K562 (cell line): ENCODE measurements at regions not wholly inside any gene's neighbourhood (a gene's known extent, or its start where the extent isn't known, plus 50 kb on each side); places are given as distances from the start of the nearest gene placed in this dataset.

ENCODE experiments used
- ATAC-seq: fragments of 200-7000 bp; cut with Tn5 transposase; 3 replicates; pipeline ENCODE4 v1.9.1; 2020; ENCODE audit warnings: moderate library complexity
- BruUV-seq: library from RNA; stranded (reverse); fragments of 400-500 nt; replicated peaks from 2 replicates; lab custom pipeline; 2021; lab: Mats Ljungman, UMichigan
- CTCF ChIA-PET: fragments of 300-600 bp; formaldehyde crosslinking; extraction: SDS; loops from one replicate; lab custom pipeline; 2021; ENCODE audit warnings: low intra/inter-chr PET ratio; lab: Yijun Ruan, JAX
- POLR2A ChIA-PET: fragments of 300-600, 350-650 bp; sonication (Branson Sonifier 250); formaldehyde crosslinking; extraction: SDS; loops from one replicate; lab custom pipeline; 2021; ENCODE audit warnings: antibody characterized with exemption, inconsistent platforms; lab: Yijun Ruan, JAX
- DNase-seq, 4 experiments: peaks; one replicate each; pipeline versions ENCODE4 v3.0.0 to v3.0.0-alpha.2; 2011 to 2018; ENCODE audit warnings: low spot score in 3 of 4, mixed read lengths in 3 of 4; ENCODE audit errors: extremely low read depth in 1 of 4
- FAIRE-seq: peaks from 2 replicates; lab custom pipeline; 2011; peaks lifted over from hg19 to GRCh38; lab: Jason Lieb, UNC
- H2AFZ ChIP-seq: 2 replicates; pipeline ENCODE4 v1.6.0; 2011; ENCODE audit warnings: low read depth, low read length, control low read depth, inconsistent platforms
- H3K27ac ChIP-seq: fragments of 200-600 bp; 3 replicates; pipeline ENCODE4 v1.8.0; 2011; ENCODE audit warnings: low read depth, mild to moderate bottlenecking, control low read depth, inconsistent platforms, low read length, moderate library complexity, mixed read lengths; ENCODE audit errors: extremely low read depth
- H3K27me3 ChIP-seq, 2 experiments: fragments of 300-600 bp in 1 of 2; 2 replicates in 1 of 2; 3 replicates in 1 of 2; pipeline versions ENCODE4 v1.6.0 to v1.8.0; 2011; ENCODE audit warnings: inconsistent platforms in 2 of 2, low read length in 2 of 2, mild to moderate bottlenecking in 1 of 2, mixed read lengths in 1 of 2, moderate library complexity in 1 of 2; ENCODE audit not compliant: control insufficient read depth in 2 of 2, insufficient read depth in 2 of 2
- H3K36me3 ChIP-seq: fragments of 300-600 bp; 3 replicates; pipeline ENCODE4 v1.8.0; 2011; ENCODE audit warnings: mild to moderate bottlenecking, low read length, inconsistent platforms; ENCODE audit not compliant: control insufficient read depth, insufficient read depth
- H3K4me1 ChIP-seq, 2 experiments: fragments of 200-600 bp in 1 of 2; replicated peaks in 1 of 2; 2 replicates in 1 of 2; 3 replicates in 1 of 2; pipeline versions ENCODE4 v1.5.1 to v1.8.0; 2011; ENCODE audit warnings: inconsistent platforms in 2 of 2, low read length in 2 of 2, mild to moderate bottlenecking in 1 of 2, mixed read lengths in 1 of 2, moderate library complexity in 1 of 2; ENCODE audit not compliant: control insufficient read depth in 2 of 2, insufficient read depth in 2 of 2
- H3K4me2 ChIP-seq: 2 replicates; pipeline ENCODE4 v1.6.1; 2011; ENCODE audit warnings: low read length, control low read depth, inconsistent platforms, mixed read lengths; ENCODE audit not compliant: insufficient read depth
- H3K4me3 ChIP-seq: fragments of 200-600 bp; sonication (generic), shearing (Covaris generic); 2 replicates; pipeline ENCODE4 v1.5.1; 2016; ENCODE audit warnings: control low read depth, inconsistent platforms
- H3K79me2 ChIP-seq: fragments of 200-600 bp; 3 replicates; pipeline ENCODE4 v1.8.0; 2011; ENCODE audit warnings: low read length, inconsistent platforms; ENCODE audit not compliant: control insufficient read depth, insufficient read depth
- H3K9ac ChIP-seq, 2 experiments: 2 replicates each; pipeline versions ENCODE4 v1.6.0 to v1.6.1; 2011; ENCODE audit warnings: low read depth in 2 of 2, low read length in 2 of 2, control low read depth in 1 of 2, inconsistent platforms in 1 of 2, mild to moderate bottlenecking in 1 of 2, mixed read lengths in 1 of 2; ENCODE audit not compliant: insufficient read depth in 1 of 2
- H3K9me1 ChIP-seq: one replicate; pipeline ENCODE4 v1.6.0; 2011; ENCODE audit warnings: inconsistent platforms, mild to moderate bottlenecking, low read length, moderate library complexity; ENCODE audit not compliant: control insufficient read depth, insufficient read depth
- H3K9me3 ChIP-seq: replicated peaks from 2 replicates; pipeline ENCODE4 v1.5.1; 2011; ENCODE audit warnings: low read depth, low read length, inconsistent platforms; ENCODE audit not compliant: control insufficient read depth, insufficient read depth
- H4K20me1 ChIP-seq: replicated peaks from 2 replicates; pipeline ENCODE4 v1.6.1; 2011; ENCODE audit warnings: low read length, inconsistent platforms, mixed read lengths; ENCODE audit not compliant: control insufficient read depth, insufficient read depth
- KDM1A ChIP-seq, 2 experiments: fragments of 450-650 bp; IDR thresholded peaks; 2 replicates each; pipeline ENCODE4 v1.6.1; 2016; ENCODE audit warnings: mild to moderate bottlenecking in 2 of 2
- OTX1 ChIP-seq: fragments of 450-650 bp; formaldehyde crosslinking; IDR thresholded peaks from 2 replicates; pipeline ENCODE4 v1.4.0; 2022; ENCODE audit warnings: mild to moderate bottlenecking
- TCF3 ChIP-seq: sonication (generic); formaldehyde crosslinking; IDR thresholded peaks from 2 replicates; pipeline ENCODE4 v1.4.0; 2020; ENCODE audit warnings: mild to moderate bottlenecking, missing genetic modification reagents
- XRCC5 ChIP-seq: fragments of 200-400 bp; formaldehyde crosslinking; IDR thresholded peaks from 2 replicates; pipeline ENCODE4 v1.6.1; 2017; ENCODE audit warnings: low read depth, mild to moderate bottlenecking, low read length
- WGBS: fragments of 100-300 bp; shearing (Covaris generic); methylation state at CpG from one replicate; pipeline ENCODE4 v1.1.6; 2016; ENCODE audit warnings: low coverage, mixed read lengths; ENCODE audit not compliant: insufficient coverage; ENCODE audit errors: missing lambda C conversion rate; 5-methylcytosine and 5-hydroxymethylcytosine counted together
- in situ Hi-C: fragments of 300-500 bp; cut with MboI; formaldehyde crosslinking; loops from 4 replicates; pipeline ENCODE4 v1.15.0; 2018; ENCODE audit warnings: inconsistent platforms, mixed read lengths
- intact Hi-C: fragments of 100-400 bp; cut with micrococcal nuclease; formaldehyde crosslinking; loops from 2 replicates; pipeline ENCODE4 v1.14.2; 2022
- TF ChIP-seq, protein P1 (sequence below): IDR thresholded peaks from 2 replicates; pipeline ENCODE4 v1.6.1; 2012; ENCODE audit warnings: low read depth, low read length, improper control_type of control experiment, borderline replicate concordance
- TF ChIP-seq, protein P2 (sequence below): sonication (generic); formaldehyde crosslinking; IDR thresholded peaks from 2 replicates; pipeline ENCODE4 v1.8.0; 2023; ENCODE audit warnings: missing genetic modification reagents, mild to moderate bottlenecking, borderline replicate concordance
- TF ChIP-seq, protein P3 (sequence below), 2 experiments: fragments of 250-450 bp in 1 of 2; fragments of 450-650 bp in 1 of 2; sonication (Bioruptor Pico) in 1 of 2; IDR thresholded peaks; 2 replicates each; pipeline versions ENCODE4 v1.6.1 to v1.8.0; 2016 to 2021; ENCODE audit warnings: mild to moderate bottlenecking in 2 of 2, moderate library complexity in 2 of 2, missing compliant biosample characterization in 1 of 2, missing genetic modification characterization in 1 of 2

DNA sequence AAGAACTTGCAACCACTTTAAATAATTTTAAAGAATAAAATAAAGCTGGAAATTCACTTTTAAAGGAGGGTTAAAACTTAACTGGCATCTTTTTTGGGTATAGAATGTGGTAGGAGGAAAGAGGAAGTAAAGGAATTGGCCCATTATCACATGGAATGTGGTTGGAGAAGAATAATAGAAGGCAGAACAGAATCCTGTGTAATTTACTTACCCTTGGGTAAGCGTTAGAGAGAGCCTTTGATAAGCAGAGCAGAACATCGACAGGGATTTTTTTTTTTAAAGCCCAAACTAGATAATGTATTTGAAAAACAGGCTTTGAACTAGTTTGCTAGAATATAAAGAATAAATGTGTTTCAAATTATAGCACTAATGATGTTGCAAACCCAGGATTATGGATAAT is 199.8 kb upstream of the KIAA1217 start:
- DNase-seq (no peak), ATAC-seq (no peak), FAIRE-seq (no peak)
- no peak overlapping the region for H3K4me2 ChIP-seq
- H2AFZ ChIP-seq: no peak overlapping the region
- no peaks in the 10 kb centered on the region for H3K27me3 ChIP-seq
- no peak overlapping the region for H3K27ac ChIP-seq
- POLR2A ChIA-PET: no interaction called here
- H3K79me2 ChIP-seq: no peaks in the 10 kb centered on the region
- TF ChIP-seq TCF3 (CRISPR knock-in tag) (no peak), KDM1A (IDR thresholded peaks at IDR 0.05) (no peak), OTX1 (CRISPR knock-in tag) (no peak), XRCC5 (no peak)
- TF ChIP-seq, protein P1, sequence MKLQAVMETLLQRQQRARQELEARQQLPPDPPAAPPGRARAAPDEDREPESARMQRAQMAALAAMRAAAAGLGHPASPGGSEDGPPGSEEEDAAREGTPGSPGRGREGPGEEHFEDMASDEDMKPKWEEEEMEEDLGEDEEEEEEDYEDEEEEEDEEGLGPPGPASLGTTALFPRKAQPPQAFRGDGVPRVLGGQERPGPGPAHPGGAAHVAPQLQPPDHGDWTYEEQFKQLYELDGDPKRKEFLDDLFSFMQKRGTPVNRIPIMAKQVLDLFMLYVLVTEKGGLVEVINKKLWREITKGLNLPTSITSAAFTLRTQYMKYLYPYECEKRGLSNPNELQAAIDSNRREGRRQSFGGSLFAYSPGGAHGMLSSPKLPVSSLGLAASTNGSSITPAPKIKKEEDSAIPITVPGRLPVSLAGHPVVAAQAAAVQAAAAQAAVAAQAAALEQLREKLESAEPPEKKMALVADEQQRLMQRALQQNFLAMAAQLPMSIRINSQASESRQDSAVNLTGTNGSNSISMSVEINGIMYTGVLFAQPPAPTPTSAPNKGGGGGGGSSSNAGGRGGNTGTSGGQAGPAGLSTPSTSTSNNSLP: no peak
- TF ChIP-seq, protein P2, sequence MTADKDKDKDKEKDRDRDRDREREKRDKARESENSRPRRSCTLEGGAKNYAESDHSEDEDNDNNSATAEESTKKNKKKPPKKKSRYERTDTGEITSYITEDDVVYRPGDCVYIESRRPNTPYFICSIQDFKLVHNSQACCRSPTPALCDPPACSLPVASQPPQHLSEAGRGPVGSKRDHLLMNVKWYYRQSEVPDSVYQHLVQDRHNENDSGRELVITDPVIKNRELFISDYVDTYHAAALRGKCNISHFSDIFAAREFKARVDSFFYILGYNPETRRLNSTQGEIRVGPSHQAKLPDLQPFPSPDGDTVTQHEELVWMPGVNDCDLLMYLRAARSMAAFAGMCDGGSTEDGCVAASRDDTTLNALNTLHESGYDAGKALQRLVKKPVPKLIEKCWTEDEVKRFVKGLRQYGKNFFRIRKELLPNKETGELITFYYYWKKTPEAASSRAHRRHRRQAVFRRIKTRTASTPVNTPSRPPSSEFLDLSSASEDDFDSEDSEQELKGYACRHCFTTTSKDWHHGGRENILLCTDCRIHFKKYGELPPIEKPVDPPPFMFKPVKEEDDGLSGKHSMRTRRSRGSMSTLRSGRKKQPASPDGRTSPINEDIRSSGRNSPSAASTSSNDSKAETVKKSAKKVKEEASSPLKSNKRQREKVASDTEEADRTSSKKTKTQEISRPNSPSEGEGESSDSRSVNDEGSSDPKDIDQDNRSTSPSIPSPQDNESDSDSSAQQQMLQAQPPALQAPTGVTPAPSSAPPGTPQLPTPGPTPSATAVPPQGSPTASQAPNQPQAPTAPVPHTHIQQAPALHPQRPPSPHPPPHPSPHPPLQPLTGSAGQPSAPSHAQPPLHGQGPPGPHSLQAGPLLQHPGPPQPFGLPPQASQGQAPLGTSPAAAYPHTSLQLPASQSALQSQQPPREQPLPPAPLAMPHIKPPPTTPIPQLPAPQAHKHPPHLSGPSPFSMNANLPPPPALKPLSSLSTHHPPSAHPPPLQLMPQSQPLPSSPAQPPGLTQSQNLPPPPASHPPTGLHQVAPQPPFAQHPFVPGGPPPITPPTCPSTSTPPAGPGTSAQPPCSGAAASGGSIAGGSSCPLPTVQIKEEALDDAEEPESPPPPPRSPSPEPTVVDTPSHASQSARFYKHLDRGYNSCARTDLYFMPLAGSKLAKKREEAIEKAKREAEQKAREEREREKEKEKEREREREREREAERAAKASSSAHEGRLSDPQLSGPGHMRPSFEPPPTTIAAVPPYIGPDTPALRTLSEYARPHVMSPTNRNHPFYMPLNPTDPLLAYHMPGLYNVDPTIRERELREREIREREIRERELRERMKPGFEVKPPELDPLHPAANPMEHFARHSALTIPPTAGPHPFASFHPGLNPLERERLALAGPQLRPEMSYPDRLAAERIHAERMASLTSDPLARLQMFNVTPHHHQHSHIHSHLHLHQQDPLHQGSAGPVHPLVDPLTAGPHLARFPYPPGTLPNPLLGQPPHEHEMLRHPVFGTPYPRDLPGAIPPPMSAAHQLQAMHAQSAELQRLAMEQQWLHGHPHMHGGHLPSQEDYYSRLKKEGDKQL (CRISPR knock-in tag): no peak
- TF ChIP-seq, protein P3, sequence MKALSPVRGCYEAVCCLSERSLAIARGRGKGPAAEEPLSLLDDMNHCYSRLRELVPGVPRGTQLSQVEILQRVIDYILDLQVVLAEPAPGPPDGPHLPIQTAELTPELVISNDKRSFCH (CRISPR knock-in tag; IDR thresholded peaks at IDR 0.05): no peak
- TF ChIP-seq, protein P3 (tag; IDR thresholded peaks at IDR 0.05): no peak
- intact Hi-C loops: no loop called here
- no peaks in the 10 kb centered on the region for H3K9me1 ChIP-seq
- CTCF ChIA-PET: no interaction called here
- no peak overlapping the region for H3K4me3 ChIP-seq
- WGBS: 0% methylated on average over 2 of the region's 2 CpGs
- no peaks in the 10 kb centered on the region for H3K36me3 ChIP-seq
- no peaks in the 10 kb centered on the region for H3K4me1 ChIP-seq
- no TSS peak for BruUV-seq
- H3K9me3 ChIP-seq: no peaks in the 10 kb centered on the region; the same call in 1 of the 2 replicates
- H3K9ac ChIP-seq: no peak overlapping the region
- H4K20me1 ChIP-seq: no peaks in the 10 kb centered on the region
- in situ Hi-C loops: no loop called here
